GM12878 (cell line): ENCODE measurements at regions not wholly inside any gene's neighbourhood (a gene's known extent, or its start where the extent isn't known, plus 50 kb on each side); places are given as distances from the start of the nearest gene placed in this dataset.

Experiments
- ATAC-seq: fragments of 200-7000 bp; cut with Tn5 transposase; 3 replicates; pipeline ENCODE4 v1.9.1; 2020; ENCODE audit warnings: mild to moderate bottlenecking, moderate library complexity
- BruUV-seq: library from RNA; stranded (reverse); fragments of 400-500 nt; replicated peaks from 2 replicates; lab custom pipeline; 2021; lab: Mats Ljungman, UMichigan
- CTCF ChIA-PET: fragments of 300-600 bp; sonication (Branson Sonifier 250); formaldehyde crosslinking; extraction: SDS; loops from one replicate; lab custom pipeline; 2021; ENCODE audit warnings: inconsistent platforms; lab: Yijun Ruan, JAX
- POLR2A ChIA-PET: fragments of 350-600 bp; formaldehyde crosslinking; extraction: SDS; loops from one replicate; lab custom pipeline; 2021; ENCODE audit warnings: inconsistent platforms; lab: Charles Lee
- RAD21 ChIA-PET: fragments of 300-600 bp; sonication (Branson Sonifier 250); formaldehyde crosslinking; loops from one replicate; lab custom pipeline; 2023; ENCODE audit warnings: antibody characterized with exemption; ENCODE audit not compliant: unreplicated experiment; lab: Charles Lee
- SMC1A ChIA-PET: fragments of 300-600 bp; sonication (Branson Sonifier 250); formaldehyde crosslinking; loops from one replicate; lab custom pipeline; 2023; ENCODE audit not compliant: unreplicated experiment, uncharacterized antibody; lab: Charles Lee
- DNase-seq: peaks from one replicate; pipeline ENCODE4 v3.0.0-alpha.2; 2011; ENCODE audit warnings: low read depth, low spot score
- FAIRE-seq: peaks from 3 replicates; lab custom pipeline; 2011; peaks lifted over from hg19 to GRCh38; lab: Jason Lieb, UNC
- H2AFZ ChIP-seq: 2 replicates; pipeline ENCODE4 v1.6.0; 2011; ENCODE audit warnings: low read depth, low read length, control low read depth; ENCODE audit not compliant: control insufficient read depth
- H3K27ac ChIP-seq: 2 replicates; pipeline ENCODE4 v1.5.1; 2011; ENCODE audit warnings: control low read depth; ENCODE audit not compliant: control insufficient read depth, insufficient read depth
- H3K27me3 ChIP-seq, 2 experiments: replicated peaks in 1 of 2; 2 replicates each; pipeline versions ENCODE4 v1.6.0 to v1.6.1; 2011; ENCODE audit warnings: low read length in 1 of 2; ENCODE audit not compliant: control insufficient read depth in 2 of 2, insufficient read depth in 2 of 2
- H3K36me3 ChIP-seq, 2 experiments: 2 replicates each; pipeline ENCODE4 v1.5.1; 2011; ENCODE audit warnings: low read length in 1 of 2; ENCODE audit not compliant: control insufficient read depth in 2 of 2, insufficient read depth in 2 of 2
- H3K4me1 ChIP-seq: 2 replicates; pipeline ENCODE4 v1.6.1; 2011; ENCODE audit warnings: mild to moderate bottlenecking, low read length, moderate library complexity, mixed read lengths; ENCODE audit not compliant: control insufficient read depth, insufficient read depth
- H3K4me2 ChIP-seq: 2 replicates; pipeline ENCODE4 v1.6.0; 2011; ENCODE audit warnings: control low read depth; ENCODE audit not compliant: control insufficient read depth, insufficient read depth
- H3K4me3 ChIP-seq: fragments of 200-600 bp; sonication (generic); 2 replicates; pipeline ENCODE4 v1.5.1; 2016
- H3K79me2 ChIP-seq: 2 replicates; pipeline ENCODE4 v1.6.0; 2011; ENCODE audit warnings: low read length; ENCODE audit not compliant: control insufficient read depth, insufficient read depth
- H3K9ac ChIP-seq: 2 replicates; pipeline ENCODE4 v1.8.0; 2011; ENCODE audit warnings: low read length, control low read depth, mixed read lengths; ENCODE audit not compliant: control insufficient read depth, insufficient read depth
- H3K9me3 ChIP-seq: replicated peaks from 3 replicates; pipeline ENCODE4 v1.5.1; 2011; ENCODE audit warnings: mild to moderate bottlenecking, low read length; ENCODE audit not compliant: control insufficient read depth, insufficient read depth
- H4K20me1 ChIP-seq: 2 replicates; pipeline ENCODE4 v1.6.0; 2011; ENCODE audit not compliant: control insufficient read depth, insufficient read depth
- ATF2 ChIP-seq: IDR thresholded peaks from 2 replicates; pipeline ENCODE4 v1.6.1; 2012; ENCODE audit warnings: low read length, inconsistent platforms
- CUX1 ChIP-seq: IDR thresholded peaks from 2 replicates; pipeline ENCODE4 v1.6.1; 2012; ENCODE audit warnings: improper control_type of control experiment, low read depth, low read length; ENCODE audit not compliant: insufficient replicate concordance
- EP300 ChIP-seq, 2 experiments: fragments of 150-350 bp in 1 of 2; IDR thresholded peaks; 2 replicates each; pipeline ENCODE4 v1.6.1; 2011 to 2012; ENCODE audit warnings: low read depth in 2 of 2, low read length in 2 of 2, borderline replicate concordance in 1 of 2, improper control_type of control experiment in 1 of 2, inconsistent platforms in 1 of 2; ENCODE audit not compliant: control insufficient read depth in 1 of 2
- IKZF1 ChIP-seq: fragments of 450-650 bp; conservative IDR thresholded peaks from 2 replicates; pipeline ENCODE4 v1.6.1; 2017; ENCODE audit warnings: antibody characterized with exemption, mild to moderate bottlenecking
- MAX ChIP-seq: IDR thresholded peaks from 2 replicates; pipeline ENCODE4 v1.6.1; 2012; ENCODE audit warnings: low read depth, low read length, improper control_type of control experiment
- PBX3 ChIP-seq: IDR thresholded peaks from 2 replicates; pipeline ENCODE4 v1.6.1; 2011; ENCODE audit warnings: mild to moderate bottlenecking, low read depth, low read length, moderate library complexity; ENCODE audit not compliant: insufficient replicate concordance
- ZNF207 ChIP-seq: fragments of 450-650 bp; IDR thresholded peaks from 2 replicates; pipeline ENCODE4 v1.6.1; 2014; ENCODE audit warnings: antibody characterized with exemption, mild to moderate bottlenecking, borderline replicate concordance
- WGBS: methylation state at CpG from one replicate; pipeline ENCODE4 v1.1.6; 2016; ENCODE audit warnings: low lambda C conversion rate; ENCODE audit not compliant: insufficient replicate concordance, insufficient coverage; ENCODE audit errors: missing lambda C conversion rate; 5-methylcytosine and 5-hydroxymethylcytosine counted together
- in situ Hi-C: fragments of 300-500 bp; cut with MboI; formaldehyde crosslinking; loops from 9 replicates; pipeline ENCODE4 v1.14.3; 2018; ENCODE audit warnings: mixed read lengths
- intact Hi-C: fragments of 100-400 bp; cut with micrococcal nuclease; formaldehyde crosslinking; loops from one replicate; pipeline ENCODE4 v1.14.2; 2022; ENCODE audit not compliant: unreplicated experiment

GRCh38 chr3:176155012-176155411 lies 1042.3 kb downstream of the TBL1XR1 start:
- no peaks in the 10 kb centered on the region for H3K27me3 ChIP-seq
- no peak for FAIRE-seq
- SMC1A ChIA-PET, result no interaction called here
- no peaks in the 10 kb centered on the region for H3K4me1 ChIP-seq
- in situ Hi-C loops (no loop called here), intact Hi-C loops (no loop called here)
- no peaks in the 10 kb centered on the region for H3K79me2 ChIP-seq
- RAD21 ChIA-PET, result no interaction called here
- no peak overlapping the region for H3K4me2 ChIP-seq
- H3K9me3 ChIP-seq, result no peaks in the 10 kb centered on the region
- no peaks in the 10 kb centered on the region for H4K20me1 ChIP-seq
- no peak for ATAC-seq
- BruUV-seq, result no TSS peak
- no peak for DNase-seq
- H3K36me3 ChIP-seq, result no peaks in the 10 kb centered on the region
- H3K27ac ChIP-seq, result no peak overlapping the region
- POLR2A ChIA-PET, result no interaction called here
- WGBS, result 21% methylated on average over 6 of the region's 6 CpGs
- H3K9ac ChIP-seq, result no peak overlapping the region
- CTCF ChIA-PET, result no interaction called here
- TF ChIP-seq CUX1 (no peak), EP300 (IDR thresholded peaks at IDR 0.05; ENCODE audit: borderline replicate concordance in 1 of 2, control insufficient read depth in 1 of 2, low read depth in 2 of 2, low read length in 2 of 2) (no peak), ZNF207 (no peak), PBX3 (no peak), IKZF1 (no peak), ATF2 (no peak), MAX (no peak)
- H3K4me3 ChIP-seq, result no peak overlapping the region
- no peak overlapping the region for H2AFZ ChIP-seq
